ENCODE measurements at regions not wholly inside any gene's neighbourhood (a gene's known extent, or its start where the extent isn't known, plus 50 kb on each side); places are given as distances from the start of the nearest gene placed in this dataset.
"Not testable (repeated sequence)": the region's sequence is repeated elsewhere in the genome, so short reads cannot be mapped to it uniquely, and the experiment has no call there.

DNA sequence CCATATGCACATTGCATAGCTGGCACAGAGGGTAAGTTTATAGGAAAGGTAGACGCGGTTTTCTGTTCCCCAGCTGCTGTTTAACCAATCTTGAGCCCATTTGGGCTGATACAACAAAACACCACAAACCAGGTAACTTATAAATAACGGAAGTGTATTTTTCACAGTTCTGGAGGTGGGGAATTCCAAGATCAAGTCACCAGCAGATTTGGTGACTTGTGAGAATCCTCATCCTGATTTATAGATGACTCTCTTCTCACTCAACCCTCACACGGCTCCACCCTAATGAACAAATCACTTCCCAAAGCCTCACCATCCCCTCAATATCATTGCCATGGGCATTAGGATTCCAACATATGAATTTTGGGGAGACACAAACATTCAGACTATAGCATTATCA lies 694.4 kb upstream of the NR2F2 start:
- no peak for DNase-seq (ENCODE audit: low read depth, low spot score)

- not testable (repeated sequence) for DNase-seq (ENCODE audit: low read depth, low spot score)
These were observed 693.3 kb upstream of the NR2F2 start for GRCh38 chr15:95637234-95637633.

- DNase-seq (ENCODE audit: low read depth, low spot score) = no peak
These were observed 691.3 kb upstream of the NR2F2 start for GRCh38 chr15:95639208-95639607.

DNA sequence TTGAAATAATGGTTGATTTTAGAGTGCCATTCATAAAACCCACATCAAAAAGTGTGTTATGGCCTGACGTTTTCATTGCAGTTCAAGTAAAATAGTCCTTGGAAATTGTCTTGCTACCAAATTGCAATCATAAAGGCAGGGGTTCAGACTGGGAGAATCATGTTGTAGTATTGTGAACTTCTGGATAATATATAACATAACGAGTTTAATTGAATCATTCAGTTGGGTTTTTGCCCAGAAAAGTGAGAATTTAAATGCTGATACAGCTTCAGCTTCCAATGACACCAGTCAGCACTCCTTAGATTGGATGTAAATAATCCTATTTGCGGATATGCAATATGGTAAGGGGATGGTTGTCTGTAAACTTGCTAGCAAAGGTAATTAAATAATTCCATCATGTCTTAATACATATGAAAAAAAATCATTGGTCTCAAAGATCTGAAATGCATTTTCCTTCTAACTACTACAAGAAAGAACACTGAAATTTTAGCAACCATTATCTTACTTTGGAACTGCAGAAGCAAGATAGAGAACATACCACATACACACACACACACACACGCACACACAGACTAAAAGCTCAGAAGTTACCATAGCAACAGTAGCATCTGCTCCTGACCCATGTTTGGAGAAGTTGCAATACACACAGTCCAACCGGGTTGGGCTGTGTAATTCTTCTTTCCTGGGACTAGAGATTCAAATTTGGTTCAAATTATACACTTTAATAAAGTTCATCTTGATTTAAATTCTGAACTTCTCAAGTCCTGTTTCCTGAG lies 686.2 kb upstream of the NR2F2 start:
- no peak for DNase-seq (ENCODE audit: low read depth, low spot score)

DNA sequence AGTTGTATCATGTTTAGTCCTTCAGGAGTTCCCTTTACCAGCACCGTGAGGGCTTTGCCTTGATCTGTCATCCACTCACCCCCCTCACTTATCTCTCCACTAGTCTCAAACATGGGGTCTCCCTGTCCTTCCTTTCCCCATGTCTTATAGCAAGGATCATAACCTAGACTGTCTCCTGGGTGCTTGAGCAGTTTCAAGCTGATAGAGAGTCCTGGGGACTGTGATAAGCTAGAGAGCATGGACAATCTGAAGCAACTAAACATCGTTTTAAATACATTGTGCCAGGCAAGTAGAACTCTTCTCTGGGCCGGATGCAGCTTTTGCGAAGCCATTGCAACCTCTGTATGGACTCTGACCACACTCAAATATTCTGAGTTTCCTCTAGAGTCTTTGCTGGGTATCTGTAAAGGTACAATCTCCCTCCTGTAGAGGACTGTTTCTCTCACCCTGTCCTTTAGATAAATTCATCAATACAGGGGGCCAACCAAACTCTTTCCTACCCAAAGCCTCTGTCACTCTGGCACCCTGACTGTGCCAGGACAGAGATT lies 684.6 kb upstream of the NR2F2 start:
- no peak for DNase-seq (ENCODE audit: low read depth, low spot score)

- no peak for DNase-seq (ENCODE audit: low read depth, low spot score)
These were observed 683.8 kb upstream of the NR2F2 start for GRCh38 chr15:95646484-95647273.

DNA sequence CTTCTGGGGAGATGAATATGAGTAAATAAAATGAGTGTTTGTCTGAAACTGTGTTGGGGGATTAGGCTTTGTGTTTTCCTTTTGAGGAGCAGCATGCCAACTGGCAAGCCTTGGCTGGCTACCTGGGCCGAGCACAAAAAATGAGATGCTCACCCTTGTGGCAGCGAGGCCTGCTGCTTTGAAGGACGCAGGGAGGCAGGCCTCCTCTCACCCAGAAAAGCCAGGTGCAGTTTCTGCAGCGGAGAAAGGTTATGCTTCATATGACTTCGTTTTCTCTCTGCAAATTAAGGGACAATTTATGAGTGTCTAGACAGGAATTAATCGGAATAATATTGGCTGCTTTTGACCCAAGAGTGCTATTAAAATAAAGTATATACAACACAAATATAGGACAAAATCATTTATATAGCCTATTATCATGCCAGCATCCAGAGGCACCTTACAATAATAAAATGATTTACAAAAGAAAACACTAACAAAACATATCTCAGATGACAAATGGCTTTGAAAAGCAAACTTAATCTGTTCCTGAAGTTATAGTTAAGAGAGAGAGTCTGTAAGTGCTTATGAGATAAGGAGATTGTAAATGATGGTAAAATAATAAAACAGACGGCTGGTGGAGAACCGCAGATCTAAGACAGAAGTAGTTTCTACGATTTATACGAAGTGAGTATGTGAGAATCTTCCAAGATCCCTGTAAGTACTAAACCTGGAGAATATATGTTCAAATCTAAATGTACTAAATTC lies 682.8 kb upstream of the NR2F2 start:
- no peak for DNase-seq (ENCODE audit: low read depth, low spot score)

- no peak for DNase-seq (ENCODE audit: low read depth, low spot score)
These were observed 677.1 kb upstream of the NR2F2 start for GRCh38 chr15:95653361-95653805.

- DNase-seq (ENCODE audit: low read depth, low spot score) = no peak
These were observed 675.4 kb upstream of the NR2F2 start for GRCh38 chr15:95655089-95655607.

GRCh38 chr15:95656595-95656994 lies 673.9 kb upstream of the NR2F2 start:
- DNase-seq (ENCODE audit: low read depth, low spot score) = no peak

GRCh38 chr15:95658799-95659198 lies 671.7 kb upstream of the NR2F2 start:
- no peak for DNase-seq (ENCODE audit: low read depth, low spot score)

DNA sequence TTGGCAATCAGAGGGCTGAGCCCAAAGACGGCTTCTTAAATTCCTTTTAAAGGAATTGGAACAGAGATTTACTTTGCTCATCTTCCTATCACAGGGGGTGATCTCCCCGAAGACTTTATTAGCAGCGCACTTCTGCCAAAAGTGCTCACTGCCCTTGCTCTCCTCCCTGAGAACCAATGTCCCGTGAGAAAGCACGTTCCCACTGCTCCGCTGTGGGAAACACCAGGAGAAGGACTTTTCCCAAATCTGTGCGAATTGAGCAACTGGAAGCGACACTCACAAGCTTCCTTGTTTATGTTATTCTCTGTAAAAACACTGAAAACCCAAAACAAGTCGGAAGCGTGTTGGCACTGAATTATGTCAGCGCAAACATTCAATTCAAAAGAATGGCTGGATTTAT lies 670.8 kb upstream of the NR2F2 start:
- DNase-seq (ENCODE audit: low read depth, low spot score) = no peak

DNA sequence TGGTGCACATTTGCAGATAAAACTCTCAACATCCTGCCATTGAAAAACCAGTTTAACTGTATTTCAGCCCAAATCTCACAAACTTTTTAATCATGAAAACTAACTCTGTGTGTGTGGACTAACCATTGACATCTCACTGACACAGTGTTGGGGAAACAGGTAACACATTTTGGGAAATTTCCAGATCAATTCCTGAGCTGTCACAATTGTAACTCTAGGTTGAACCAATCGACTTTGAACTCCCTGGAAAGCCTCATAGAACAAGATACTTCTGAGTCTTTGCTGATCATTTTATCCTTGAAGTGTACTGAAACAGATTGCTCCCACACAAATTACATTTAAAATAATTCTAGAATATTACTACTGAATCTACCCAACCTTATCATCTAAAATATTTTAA lies 667.9 kb upstream of the NR2F2 start:
- DNase-seq (ENCODE audit: low read depth, low spot score) = no peak

DNA sequence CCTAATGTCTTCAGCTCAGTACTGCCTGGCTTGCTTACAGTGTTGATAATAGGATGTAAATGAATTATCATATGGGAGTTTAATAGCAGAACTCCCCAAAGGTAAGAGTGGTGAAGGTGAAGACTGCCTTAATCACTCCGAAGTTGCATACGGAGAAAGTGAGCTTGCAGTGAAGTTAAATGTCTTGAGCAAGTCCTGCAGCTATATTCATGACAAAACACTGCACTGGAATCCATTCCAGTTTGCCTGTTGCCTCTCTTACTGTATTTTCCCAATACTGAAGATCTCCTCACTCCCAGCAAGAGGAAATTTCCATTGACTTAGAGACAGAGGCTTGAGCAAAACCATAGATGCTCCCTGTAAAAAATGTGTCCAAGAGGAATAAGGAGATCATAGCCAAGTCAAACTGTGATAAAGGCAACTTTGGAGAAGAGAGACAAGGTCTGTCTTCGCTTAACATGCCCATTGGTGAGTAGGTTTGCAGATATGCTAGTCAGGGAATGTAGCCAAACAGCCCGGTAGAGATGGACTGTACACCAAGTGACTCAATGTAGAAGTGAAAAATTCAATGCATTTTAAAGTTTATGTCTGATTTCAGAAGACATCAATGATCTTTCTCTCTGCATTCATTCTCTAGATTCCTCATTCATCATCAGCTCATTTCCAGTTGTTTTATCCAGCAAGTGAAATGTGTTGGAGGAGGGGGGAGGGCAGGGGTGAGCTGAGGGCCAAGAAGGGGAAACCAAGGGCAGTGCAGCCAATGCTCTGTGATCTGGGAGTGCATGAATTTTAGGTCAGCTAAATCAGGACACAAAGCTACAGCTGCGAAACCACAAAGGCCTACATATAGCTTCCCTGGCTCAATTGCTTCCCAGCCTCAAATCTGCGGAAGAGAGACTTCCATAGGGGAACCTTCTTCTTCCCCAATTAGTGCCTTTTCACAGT lies 667.1 kb upstream of the NR2F2 start:
- no peak for DNase-seq (ENCODE audit: low read depth, low spot score)

DNA sequence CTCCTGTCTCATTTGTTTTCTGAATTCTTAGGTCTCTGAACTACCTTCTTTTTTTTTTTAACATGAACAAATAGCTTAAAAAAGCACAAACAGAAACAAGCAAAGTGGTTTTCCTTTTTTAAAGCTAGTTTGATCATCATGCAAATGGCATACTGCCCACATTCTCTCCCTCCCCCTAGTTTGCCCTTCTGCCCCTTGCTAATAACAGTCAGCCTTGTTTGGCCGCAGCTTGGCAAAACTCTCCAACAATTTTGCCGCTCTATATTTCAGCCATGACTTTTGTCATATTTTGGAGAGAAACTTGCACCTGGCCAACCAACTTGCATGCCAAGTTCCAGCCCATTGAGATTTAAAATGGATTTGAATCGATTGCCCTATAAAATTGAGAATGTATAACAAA lies 666.0 kb upstream of the NR2F2 start:
- no peak for DNase-seq (ENCODE audit: low read depth, low spot score)

GRCh38 chr15:95669146-95669922 lies 661.2 kb upstream of the NR2F2 start:
- DNase-seq (ENCODE audit: low read depth, low spot score) = no peak

- DNase-seq (ENCODE audit: low read depth, low spot score) = no peak
These were observed 656.5 kb upstream of the NR2F2 start for GRCh38 chr15:95674031-95674430.

- DNase-seq (ENCODE audit: low read depth, low spot score) = no peak
These were observed 654.0 kb upstream of the NR2F2 start for GRCh38 chr15:95676500-95676899.

- no peak for DNase-seq (ENCODE audit: low read depth, low spot score)
These were observed 650.5 kb upstream of the NR2F2 start for GRCh38 chr15:95679847-95680582.
